ENCODE measurements at regions not wholly inside any gene's neighbourhood (a gene's known extent, or its start where the extent isn't known, plus 50 kb on each side); places are given as distances from the start of the nearest gene placed in this dataset.

DNA sequence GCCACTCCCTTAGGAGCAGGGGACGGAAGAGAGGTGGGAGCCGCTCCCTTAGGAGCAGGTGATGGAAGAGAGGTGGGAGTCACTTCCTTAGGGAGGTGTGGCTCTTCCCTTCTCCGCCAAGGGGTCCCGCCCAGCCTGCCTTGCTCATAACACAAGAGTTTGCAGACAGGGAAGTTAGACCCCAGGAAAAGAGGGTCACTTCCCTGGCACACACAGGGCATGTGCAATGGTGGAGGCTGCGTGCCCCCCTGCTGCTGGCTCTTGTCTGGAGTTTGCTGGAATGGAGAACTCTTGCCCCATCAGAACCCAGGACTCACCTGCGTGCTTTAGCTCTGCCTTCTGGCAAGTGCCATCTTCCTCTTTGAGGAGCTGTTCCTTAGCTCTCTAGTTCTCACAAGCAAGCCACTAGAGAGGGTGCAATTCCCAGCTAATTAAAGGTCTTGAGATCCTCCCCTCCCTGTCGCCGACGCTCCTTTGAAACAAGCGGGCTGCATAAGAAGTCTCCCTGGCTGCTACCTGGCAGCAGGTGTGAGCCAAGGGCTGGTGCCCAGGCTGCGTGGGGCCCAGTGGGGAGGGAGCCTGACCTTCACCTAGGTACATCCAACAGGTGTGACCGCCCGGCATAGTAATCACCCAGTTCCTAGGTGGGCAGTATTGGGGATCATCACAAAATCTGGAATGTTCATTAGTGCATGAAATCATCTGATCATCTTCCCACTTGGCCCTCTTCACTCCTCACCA lies 281.6 kb downstream of the ZNF536 start:
- TF ChIP-seq, protein P1, sequence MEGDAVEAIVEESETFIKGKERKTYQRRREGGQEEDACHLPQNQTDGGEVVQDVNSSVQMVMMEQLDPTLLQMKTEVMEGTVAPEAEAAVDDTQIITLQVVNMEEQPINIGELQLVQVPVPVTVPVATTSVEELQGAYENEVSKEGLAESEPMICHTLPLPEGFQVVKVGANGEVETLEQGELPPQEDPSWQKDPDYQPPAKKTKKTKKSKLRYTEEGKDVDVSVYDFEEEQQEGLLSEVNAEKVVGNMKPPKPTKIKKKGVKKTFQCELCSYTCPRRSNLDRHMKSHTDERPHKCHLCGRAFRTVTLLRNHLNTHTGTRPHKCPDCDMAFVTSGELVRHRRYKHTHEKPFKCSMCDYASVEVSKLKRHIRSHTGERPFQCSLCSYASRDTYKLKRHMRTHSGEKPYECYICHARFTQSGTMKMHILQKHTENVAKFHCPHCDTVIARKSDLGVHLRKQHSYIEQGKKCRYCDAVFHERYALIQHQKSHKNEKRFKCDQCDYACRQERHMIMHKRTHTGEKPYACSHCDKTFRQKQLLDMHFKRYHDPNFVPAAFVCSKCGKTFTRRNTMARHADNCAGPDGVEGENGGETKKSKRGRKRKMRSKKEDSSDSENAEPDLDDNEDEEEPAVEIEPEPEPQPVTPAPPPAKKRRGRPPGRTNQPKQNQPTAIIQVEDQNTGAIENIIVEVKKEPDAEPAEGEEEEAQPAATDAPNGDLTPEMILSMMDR (IDR thresholded peaks at IDR 0.05): no peak
- no peak for TF ChIP-seq EP300 (IDR thresholded peaks at IDR 0.05)
